Pancreas (tissue), 10 donors: ENCODE measurements at regions not wholly inside any gene's neighbourhood (a gene's known extent, or its start where the extent isn't known, plus 50 kb on each side); places are given as distances from the start of the nearest gene placed in this dataset.
"Not testable (repeated sequence)": the region's sequence is repeated elsewhere in the genome, so short reads cannot be mapped to it uniquely, and the experiment has no call there.

Source experiments
- ATAC-seq, 4 donors: fragments of 200-7000 bp; cut with Tn5 transposase; one replicate each; pipeline versions ENCODE4 v1.8.0 to v1.9.1; 2020; ENCODE audit warnings: mild to moderate bottlenecking in 4 of 4, moderate library complexity in 4 of 4
- DNase-seq, 6 donors: peaks; one replicate each; pipeline ENCODE4 v3.0.0-alpha.2; 2020
- FAIRE-seq: peaks from 2 replicates; lab custom pipeline; 2012; peaks lifted over from hg19 to GRCh38; lab: Jason Lieb, UNC
- H3K27ac ChIP-seq, 4 donors: fragments of 200-600 bp; sonication (generic); 1 replicate in 3 of 4; 2 replicates in 1 of 4; pipeline versions ENCODE4 v1.5.0 to v1.8.0; 2020
- H3K27me3 ChIP-seq, 4 donors: fragments of 200-600 bp; one replicate each; pipeline ENCODE4 v1.8.0; 2021
- H3K36me3 ChIP-seq, 3 donors: fragments of 200-600 bp; sonication (generic) in 1 of 3; one replicate each; pipeline versions ENCODE4 v1.5.0 to v1.8.0; 2020 to 2021
- H3K4me1 ChIP-seq, 3 donors: fragments of 200-600 bp; one replicate each; pipeline ENCODE4 v1.8.0; 2021
- H3K4me3 ChIP-seq, 4 donors: fragments of 200-600 bp; sonication (generic) in 2 of 4; one replicate each; pipeline versions ENCODE4 v1.5.0 to v1.8.0; 2020 to 2021
- H3K9me3 ChIP-seq, 4 donors: fragments of 200-600 bp; one replicate each; pipeline ENCODE4 v1.8.0; 2021
- WGBS, 2 donors: extraction: QIAGEN DNeasy Blood & Tissue Kit; methylation state at CpG; one replicate each; pipeline ENCODE4 v1.1.7; 2013; 5-methylcytosine and 5-hydroxymethylcytosine counted together
- intact Hi-C, 3 donors: fragments of 100-400 bp; cut with DNase I; formaldehyde crosslinking; loops; one replicate each; pipeline versions ENCODE4 v1.11.1 to v1.14.2; 2022
- microRNA-seq, 2 donors: library from miRNA; unstranded; fragments of <30 nt; microRNA quantifications; one replicate each; pipeline versions ENCODE4 to v1.1.0, GENCODE V29; 2019 to 2020
- donor health status: healthy with polysubstance abuse.
- donor health status: DM: no; HTN: no; CAD: no; lungs with moderate emphysema.
- donor health status: DM: no; HTN: no; CAD: no.
- donor health status: control.
- donor health status: control.
- donor health status: Bipolar disorder and iron deficiency.
- donor health status: DM: yes; HTN: yes; CAD: no.
- donor health status: DM: no; HTN: no; CAD: no.
- donor health status: DM: no; HTN: no; CAD: no.
- donor health status: DM: yes; HTN: yes; CAD: no.

DNA sequence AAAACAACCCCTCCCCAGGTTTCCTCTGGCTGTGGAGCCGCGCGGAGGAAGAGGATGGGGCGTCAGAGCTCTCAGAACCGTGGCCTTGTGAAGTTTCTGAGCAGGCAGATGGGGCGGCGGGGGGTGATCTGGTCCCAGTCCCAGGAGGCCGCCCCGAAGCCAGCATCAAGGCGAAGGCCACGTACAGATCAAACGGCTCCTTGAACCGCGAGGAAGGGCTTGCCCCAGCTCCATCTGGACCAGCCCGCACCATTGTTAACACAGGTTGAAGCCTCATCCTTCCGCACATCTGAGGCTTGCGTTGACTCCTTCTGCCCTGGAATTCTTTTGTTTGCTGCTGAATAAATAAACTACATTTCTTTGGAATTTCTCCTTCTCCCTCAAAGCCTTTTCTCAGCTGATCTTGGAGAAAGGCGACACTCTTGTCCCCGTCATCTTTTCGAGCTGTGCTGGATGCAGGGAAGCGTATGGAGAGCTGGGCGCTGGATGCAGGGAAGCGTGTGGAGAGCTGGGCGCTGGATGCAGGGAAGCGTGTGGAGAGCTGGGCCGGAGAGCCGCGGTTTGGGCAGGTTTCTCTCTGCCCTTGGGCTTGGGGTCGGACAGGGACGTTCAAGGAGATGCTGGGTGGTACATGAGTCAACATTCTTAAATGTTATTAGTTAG is 53.6 kb upstream of the METTL9 start:
- intact Hi-C loops, H3K36me3 ChIP-seq, FAIRE-seq, H3K4me3 ChIP-seq, H3K27ac ChIP-seq, H3K27me3 ChIP-seq, H3K4me1 ChIP-seq, ATAC-seq, DNase-seq, H3K9me3 ChIP-seq: not testable (repeated sequence)
- 54 to 59% methylated on average over 28 of the region's 30 CpGs for WGBS, 2 donors

GRCh38 chr16:21549396-21549795 is 50.0 kb upstream of the METTL9 start:
- H3K27me3 ChIP-seq, H3K36me3 ChIP-seq, DNase-seq, H3K4me3 ChIP-seq, H3K27ac ChIP-seq, H3K9me3 ChIP-seq, H3K4me1 ChIP-seq, FAIRE-seq, ATAC-seq, intact Hi-C loops: not testable (repeated sequence)
- WGBS, 2 donors, result 85 to 87% methylated on average over 6 of the region's 7 CpGs

Small RNA genes lying in the stretch of these regions (microRNA-seq; reads per million reads assigned to microRNA genes)
- gene MIR3680-1, result 0 reads per million in 2 donors
